KMS-11 (cell line): ENCODE measurements at regions not wholly inside any gene's neighbourhood (a gene's known extent, or its start where the extent isn't known, plus 50 kb on each side); places are given as distances from the start of the nearest gene placed in this dataset.

ENCODE experiments used
- H2AFZ ChIP-seq: fragments of 200-600 bp; sonication (generic); 2 replicates; pipeline ENCODE4 v1.6.1; 2016; ENCODE audit warnings: antibody characterized with exemption, mixed run types, low read depth
- H3K27ac ChIP-seq: fragments of 200-600 bp; sonication (generic); 2 replicates; pipeline ENCODE4 v1.6.1; 2016; ENCODE audit warnings: mild to moderate bottlenecking, mixed run types
- H3K27me3 ChIP-seq: fragments of 200-600 bp; sonication (generic); 2 replicates; pipeline ENCODE4 v1.6.1; 2017; ENCODE audit warnings: mild to moderate bottlenecking, low read depth, mixed run types, moderate library complexity; ENCODE audit not compliant: insufficient read depth
- H3K36me3 ChIP-seq: fragments of 200-600 bp; sonication (generic); 2 replicates; pipeline ENCODE4 v1.6.1; 2017; ENCODE audit warnings: mild to moderate bottlenecking, mixed run types; ENCODE audit not compliant: insufficient read depth
- H3K4me1 ChIP-seq: fragments of 200-600 bp; sonication (generic); 2 replicates; pipeline ENCODE4 v1.6.1; 2016; ENCODE audit warnings: mild to moderate bottlenecking, low read depth, mixed run types; ENCODE audit not compliant: poor library complexity, severe bottlenecking
- H3K4me2 ChIP-seq: fragments of 200-600 bp; sonication (generic); 2 replicates; pipeline ENCODE4 v1.7.0; 2016; ENCODE audit warnings: mild to moderate bottlenecking, mixed run types
- H3K4me3 ChIP-seq: fragments of 200-600 bp; sonication (generic); IDR thresholded peaks from 2 replicates; pipeline ENCODE4 v1.6.1; 2017; ENCODE audit warnings: low read depth, low read length, mixed read lengths; ENCODE audit not compliant: insufficient read depth
- H3K79me2 ChIP-seq: fragments of 200-600 bp; sonication (generic); 2 replicates; pipeline ENCODE4 v1.6.1; 2016; ENCODE audit warnings: low read depth, mixed run types; ENCODE audit not compliant: insufficient read depth
- H3K9ac ChIP-seq: fragments of 200-600 bp; sonication (generic); 2 replicates; pipeline ENCODE4 v1.6.1; 2016; ENCODE audit warnings: mild to moderate bottlenecking, mixed run types
- H4K20me1 ChIP-seq: fragments of 200-600 bp; sonication (generic); 2 replicates; pipeline ENCODE4 v1.6.1; 2016; ENCODE audit warnings: mild to moderate bottlenecking, mixed run types; ENCODE audit not compliant: insufficient read depth
- CTCF ChIP-seq: fragments of 200-600 bp; sonication (generic); conservative IDR thresholded peaks from 2 replicates; pipeline ENCODE4 v1.6.1; 2017; ENCODE audit warnings: low read depth, mild to moderate bottlenecking, antibody characterized with exemption, low read length, moderate library complexity, mixed read lengths

- TF ChIP-seq CTCF = no peak
- Histone ChIP-seq H4K20me1 (no peaks in the 10 kb centered on the region), H3K9ac (no peak overlapping the region), H2AFZ (no peak overlapping the region), H3K4me1 (peaks cover 72% of the 10 kb centered on the region), H3K4me3 (no peak overlapping the region), H3K27me3 (no peaks in the 10 kb centered on the region), H3K36me3 (no peaks in the 10 kb centered on the region), H3K4me2 (0 out of 2 replicates have a peak overlapping the region, but pooled peaks have one; percentile 84), H3K27ac (no peak overlapping the region), H3K79me2 (no peaks in the 10 kb centered on the region)
These were observed 583.3 kb downstream of the DIPK2A start for GRCh38 chr3:144554889-144555288.

GRCh38 chr3:144556392-144556791 lies 584.8 kb downstream of the DIPK2A start:
- Histone ChIP-seq H3K4me1 (peaks cover 70% of the 10 kb centered on the region), H3K4me3 (no peak overlapping the region), H3K27ac (peak overlapping the region; percentile 36), H3K36me3 (no peaks in the 10 kb centered on the region), H3K79me2 (no peaks in the 10 kb centered on the region), H3K27me3 (no peaks in the 10 kb centered on the region), H2AFZ (peak overlapping the region; percentile 27; the same call in 1 of the 2 replicates), H3K4me2 (peak overlapping the region; percentile 84), H4K20me1 (no peaks in the 10 kb centered on the region), H3K9ac (no peak overlapping the region)
- TF ChIP-seq CTCF = no peak

GRCh38 chr3:144557515-144557914 lies 585.9 kb downstream of the DIPK2A start:
- Histone ChIP-seq H3K4me3 (no peak overlapping the region), H2AFZ (no peak overlapping the region), H3K4me2 (peak overlapping the region; percentile 84), H3K4me1 (peaks cover 62% of the 10 kb centered on the region), H3K9ac (no peak overlapping the region), H4K20me1 (no peaks in the 10 kb centered on the region), H3K27ac (no peak overlapping the region), H3K79me2 (no peaks in the 10 kb centered on the region), H3K27me3 (no peaks in the 10 kb centered on the region), H3K36me3 (no peaks in the 10 kb centered on the region)
- no peak for TF ChIP-seq CTCF

- Histone ChIP-seq H3K79me2 (no peaks in the 10 kb centered on the region), H2AFZ (no peak overlapping the region), H3K9ac (no peak overlapping the region), H3K4me2 (no peak overlapping the region), H3K4me3 (no peak overlapping the region), H3K27ac (no peak overlapping the region), H3K27me3 (no peaks in the 10 kb centered on the region), H3K4me1 (peaks cover 16% of the 10 kb centered on the region), H3K36me3 (no peaks in the 10 kb centered on the region), H4K20me1 (no peaks in the 10 kb centered on the region)
- TF ChIP-seq CTCF = no peak
These were observed 592.4 kb downstream of the DIPK2A start for GRCh38 chr3:144564011-144564410.
